GM18520 (cell line): ENCODE measurements at regions not wholly inside any gene's neighbourhood (a gene's known extent, or its start where the extent isn't known, plus 50 kb on each side); places are given as distances from the start of the nearest gene placed in this dataset.
"Not testable (repeated sequence)": the region's sequence is repeated elsewhere in the genome, so short reads cannot be mapped to it uniquely, and the experiment has no call there.

Source experiments
- ATAC-seq: cut with Tn5 transposase; IDR thresholded peaks from one replicate; pipeline ENCODE4 v1.9.1; 2021; ENCODE audit not compliant: unreplicated experiment

DNA sequence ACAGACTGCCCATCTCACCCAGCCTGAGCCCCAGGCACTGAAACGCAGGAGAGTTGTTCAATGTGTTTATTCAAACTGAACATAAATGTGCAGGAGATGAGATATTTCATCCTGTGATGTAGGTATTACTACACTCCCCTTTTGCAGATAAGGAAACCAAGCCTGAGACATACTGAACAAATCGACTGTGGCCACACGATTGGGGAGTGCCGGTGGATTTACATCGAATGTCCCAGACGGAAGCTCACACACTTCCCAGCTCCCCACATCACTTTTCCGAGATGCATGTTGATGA lies 94.8 kb upstream of the ALKAL2 start:
- no peak for ATAC-seq

DNA sequence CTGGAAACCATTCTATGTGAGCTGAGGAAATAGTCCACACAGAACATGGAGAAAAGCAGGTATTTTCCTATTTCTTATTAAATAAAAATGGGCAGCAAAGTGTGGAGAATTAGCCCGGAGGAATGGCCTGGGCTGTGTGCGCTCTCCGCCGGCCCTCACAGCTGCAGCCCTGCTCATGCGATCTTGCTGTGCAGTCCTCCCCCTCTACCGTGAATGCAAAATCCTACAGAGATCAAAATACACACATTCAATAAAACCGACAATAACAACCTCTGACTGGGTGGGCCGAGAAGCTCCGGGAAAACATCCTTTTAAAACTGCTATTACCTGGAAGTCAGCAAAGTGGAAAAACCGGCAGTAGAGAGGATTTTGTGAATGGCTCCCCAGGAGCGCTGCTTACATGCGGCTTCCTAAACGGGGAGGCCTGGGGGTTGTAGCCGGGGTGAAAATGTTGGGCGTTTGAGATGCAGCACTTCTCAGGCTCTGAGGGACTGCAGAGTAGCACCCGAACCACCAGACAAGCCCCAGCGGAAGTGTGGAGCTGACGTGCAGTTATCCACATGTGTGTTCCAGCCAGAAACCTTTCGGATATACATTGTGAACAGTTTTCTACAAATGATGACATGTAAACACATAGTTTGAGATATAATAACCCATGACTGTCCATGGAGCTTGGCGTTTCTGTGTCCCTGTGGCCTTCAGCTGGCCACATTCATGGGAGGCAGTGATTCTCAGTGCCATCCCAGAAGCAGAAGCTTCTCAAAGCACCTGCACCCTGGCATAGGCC lies 94.2 kb upstream of the ALKAL2 start:
- no peak for ATAC-seq

DNA sequence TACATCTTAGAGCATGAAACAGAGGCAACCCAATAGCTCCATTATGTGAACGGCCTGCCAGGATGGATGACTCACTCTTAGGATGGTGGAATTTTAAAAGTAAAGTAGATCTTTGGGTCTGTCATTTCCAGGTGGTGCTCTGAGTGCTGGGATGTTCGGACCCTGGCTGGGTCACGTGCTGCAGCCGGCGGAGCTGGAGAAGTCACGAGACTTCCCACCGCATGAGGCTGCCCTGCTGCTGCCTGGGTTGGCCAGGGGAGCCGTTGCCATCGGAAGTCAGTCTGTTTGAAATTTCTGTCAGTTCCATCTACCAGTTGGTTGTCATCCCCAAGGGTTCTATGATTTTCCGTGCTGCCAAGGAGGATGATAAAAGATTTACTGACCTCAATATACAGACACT lies 93.3 kb upstream of the ALKAL2 start:
- ATAC-seq, result no peak

DNA sequence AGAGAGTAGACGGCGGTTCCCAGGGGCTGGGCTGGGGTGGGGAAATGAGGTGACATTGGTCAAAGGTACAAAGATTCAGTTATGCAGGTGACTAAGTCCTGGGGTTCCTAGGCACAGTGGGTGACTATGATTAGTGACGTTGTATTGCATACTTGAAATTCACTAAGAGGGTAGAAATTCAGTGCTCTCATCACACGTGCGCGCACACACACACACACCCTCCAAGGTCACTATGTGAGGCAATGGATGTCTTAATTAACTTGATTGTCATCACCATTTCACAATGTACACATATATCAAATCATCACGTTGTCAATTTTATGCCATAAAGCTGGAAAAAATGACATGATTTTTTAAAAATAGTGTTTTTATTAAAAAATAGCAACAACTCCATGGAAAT lies 92.9 kb upstream of the ALKAL2 start:
- ATAC-seq, result no peak

DNA sequence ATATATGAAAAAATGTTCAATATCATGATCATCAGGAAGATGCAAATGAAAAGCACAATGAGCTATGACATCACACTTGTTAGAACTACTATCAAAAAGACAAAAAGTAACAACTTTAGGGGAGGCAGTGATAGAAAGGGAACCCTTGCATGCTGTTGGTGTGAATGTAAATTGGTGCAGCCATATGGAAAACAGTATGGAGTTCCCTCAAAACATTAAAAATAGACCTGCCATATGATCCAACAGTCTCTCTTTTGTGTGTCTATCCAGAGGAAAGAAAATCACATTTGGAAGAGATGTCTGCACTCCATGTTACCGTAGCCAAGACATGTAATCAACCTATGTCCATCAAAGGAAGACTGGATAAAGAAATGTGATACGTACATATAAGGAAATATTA lies 92.3 kb upstream of the ALKAL2 start:
- no peak for ATAC-seq

DNA sequence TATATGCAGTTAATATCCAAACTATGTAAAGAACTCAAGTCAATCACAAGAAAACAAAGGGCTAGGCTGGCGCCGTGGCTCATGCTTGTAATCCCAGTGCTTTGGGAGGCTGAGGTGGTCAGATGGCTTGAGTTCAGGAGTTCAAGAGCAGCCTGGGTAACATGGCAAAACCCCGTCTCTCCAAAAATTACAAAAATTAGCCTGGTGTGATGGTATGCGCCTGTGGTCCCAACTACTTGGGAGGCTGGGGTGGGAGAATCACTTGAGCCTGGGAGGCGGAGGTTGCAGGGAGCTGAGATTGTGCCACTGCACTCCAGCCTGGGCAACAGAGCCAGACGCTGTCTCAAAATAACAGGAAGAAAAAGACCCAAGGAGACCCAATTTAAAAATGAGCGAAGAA lies 91.9 kb upstream of the ALKAL2 start:
- no peak for ATAC-seq

DNA sequence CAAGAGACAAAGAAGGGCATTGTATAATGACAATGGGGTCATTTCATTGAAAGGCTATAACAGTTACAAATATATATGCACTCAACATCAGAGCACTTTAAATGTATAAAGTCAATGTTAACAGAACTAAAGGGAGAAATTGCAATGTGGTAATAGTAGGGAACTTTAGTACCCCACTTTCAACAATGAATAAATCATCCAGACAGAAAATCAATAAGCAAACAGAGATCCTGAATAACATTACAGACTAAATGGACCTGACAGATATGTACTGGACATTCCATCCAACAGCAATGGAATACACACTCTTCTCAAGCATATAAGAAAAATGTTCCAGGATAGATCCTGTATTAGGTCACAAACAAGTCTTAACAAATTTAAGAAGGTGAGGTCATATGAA lies 90.5 kb upstream of the ALKAL2 start:
- no peak for ATAC-seq

DNA sequence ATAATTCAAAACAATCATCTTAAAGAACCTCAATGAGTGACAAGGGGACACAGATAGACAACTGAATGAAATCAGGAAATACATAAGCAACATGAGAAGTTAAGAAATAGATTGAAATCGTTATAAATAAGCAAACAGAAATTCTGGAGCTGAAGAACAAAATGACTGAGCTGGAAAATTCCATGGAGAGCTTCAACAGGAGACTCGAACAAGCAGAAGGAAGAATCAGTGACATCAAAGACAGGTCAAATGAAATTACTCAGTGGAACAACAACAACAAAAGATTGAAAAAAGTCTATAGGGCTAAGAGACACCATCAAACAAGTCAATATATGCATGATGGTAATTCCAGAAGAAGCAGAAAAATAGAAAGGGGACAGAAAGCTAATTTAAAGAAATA lies 89.5 kb upstream of the ALKAL2 start:
- ATAC-seq, result no peak

DNA sequence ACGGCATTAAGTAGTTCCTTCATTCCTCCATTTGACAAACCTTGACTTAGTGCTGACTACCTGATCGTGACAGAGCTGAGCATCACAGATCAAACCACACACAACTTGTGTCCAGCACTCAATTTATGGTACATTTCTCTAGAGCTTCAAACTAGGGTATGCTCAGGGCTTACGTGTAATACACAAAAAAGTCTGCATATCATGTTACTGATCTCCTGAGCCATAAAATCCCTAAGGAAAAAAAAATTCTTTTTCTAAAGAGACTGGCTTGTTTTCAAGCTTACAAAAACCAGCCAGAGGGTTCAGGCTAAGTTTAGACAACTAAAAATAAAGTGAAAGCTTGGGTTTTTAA lies 88.0 kb upstream of the ALKAL2 start:
- ATAC-seq, result no peak

DNA sequence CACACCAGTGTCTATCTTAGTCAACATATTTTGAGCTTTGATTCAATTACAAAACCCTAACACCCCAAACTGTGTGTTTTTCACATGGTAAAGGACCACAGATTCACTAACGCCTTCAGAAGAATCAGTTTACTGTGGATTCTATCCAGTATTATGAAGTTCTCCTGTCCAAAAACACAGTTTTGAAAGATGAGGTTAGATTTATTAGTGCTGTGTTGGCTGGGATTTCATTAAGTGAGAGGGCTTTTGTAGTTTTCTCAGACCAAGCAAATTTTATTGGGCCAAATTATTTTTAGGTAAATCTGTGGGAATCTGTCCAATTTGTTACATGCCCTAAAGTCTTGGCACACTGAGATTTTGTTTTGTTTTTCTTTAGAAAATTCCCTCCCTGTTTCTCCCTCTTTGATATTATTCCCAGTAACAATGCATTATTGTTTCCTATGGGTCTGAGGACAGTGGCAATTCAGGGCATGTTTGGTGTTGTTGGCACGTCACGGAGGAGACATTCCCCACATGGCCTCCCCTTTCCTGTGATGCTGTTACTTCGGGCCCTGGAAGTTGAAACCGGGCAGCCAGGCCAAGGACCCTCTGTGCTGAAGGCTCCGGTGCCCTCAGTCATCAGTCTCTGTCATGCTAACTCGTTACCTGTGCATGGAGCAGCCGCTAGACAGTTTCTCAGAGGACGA lies 87.5 kb upstream of the ALKAL2 start:
- no peak for ATAC-seq

DNA sequence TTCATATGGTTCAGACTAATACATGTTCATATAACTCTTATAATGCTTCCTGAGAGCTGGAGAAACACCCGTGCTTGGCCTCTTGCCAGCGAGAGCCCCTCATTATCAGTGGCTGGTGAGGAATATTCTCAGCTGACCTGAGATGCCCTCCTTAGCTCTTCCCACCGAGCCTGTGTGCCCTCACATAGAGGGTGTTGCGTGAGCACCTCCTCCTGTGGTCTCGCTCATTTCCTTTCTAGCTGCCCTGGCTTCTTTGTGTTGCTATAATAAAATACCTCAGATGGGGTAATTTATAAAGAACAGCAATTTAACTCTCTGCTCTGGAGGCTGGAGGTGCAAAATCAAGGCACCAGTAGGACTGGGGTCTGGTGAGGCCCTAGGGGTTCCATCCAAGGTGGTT lies 80.5 kb upstream of the ALKAL2 start:
- no peak for ATAC-seq

DNA sequence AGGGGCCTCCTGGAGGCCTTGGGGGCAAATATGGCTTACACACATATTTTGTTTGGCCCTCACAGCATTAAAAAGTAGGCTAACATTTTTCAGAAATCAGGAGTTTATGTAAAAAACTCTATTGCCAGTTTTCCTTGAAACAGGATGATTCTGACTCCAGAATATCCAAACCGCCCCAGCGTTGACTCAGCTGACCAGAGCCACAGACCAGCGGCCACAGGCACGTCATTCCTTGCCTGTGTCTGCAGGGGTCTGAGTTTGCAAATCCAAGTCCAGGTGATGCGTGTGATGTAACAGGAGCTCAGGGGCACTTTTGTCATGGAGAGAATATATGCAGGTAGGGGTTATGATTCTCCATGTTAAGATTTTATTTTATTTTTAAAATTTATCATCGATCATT lies 79.4 kb upstream of the ALKAL2 start:
- no peak for ATAC-seq

DNA sequence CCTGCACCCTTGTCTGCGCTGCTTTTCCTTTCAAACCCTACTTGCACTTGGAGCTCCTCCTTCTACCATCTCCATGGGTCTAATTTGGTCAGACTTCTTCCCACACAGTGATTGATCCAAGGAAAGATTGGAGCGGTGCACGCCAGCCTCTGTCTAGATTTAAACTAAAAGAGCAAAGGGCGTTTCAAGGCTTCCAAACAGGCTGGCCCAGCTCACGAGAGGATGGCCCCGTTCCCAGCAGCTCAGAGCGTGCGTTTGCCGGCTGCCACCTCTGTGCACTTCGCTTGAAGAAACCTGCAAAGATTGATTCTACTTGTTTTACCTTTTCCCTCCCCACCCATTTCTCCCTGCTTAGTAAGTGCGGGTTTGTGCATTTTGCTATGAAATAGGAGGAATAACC lies 78.8 kb upstream of the ALKAL2 start:
- ATAC-seq, result no peak

DNA sequence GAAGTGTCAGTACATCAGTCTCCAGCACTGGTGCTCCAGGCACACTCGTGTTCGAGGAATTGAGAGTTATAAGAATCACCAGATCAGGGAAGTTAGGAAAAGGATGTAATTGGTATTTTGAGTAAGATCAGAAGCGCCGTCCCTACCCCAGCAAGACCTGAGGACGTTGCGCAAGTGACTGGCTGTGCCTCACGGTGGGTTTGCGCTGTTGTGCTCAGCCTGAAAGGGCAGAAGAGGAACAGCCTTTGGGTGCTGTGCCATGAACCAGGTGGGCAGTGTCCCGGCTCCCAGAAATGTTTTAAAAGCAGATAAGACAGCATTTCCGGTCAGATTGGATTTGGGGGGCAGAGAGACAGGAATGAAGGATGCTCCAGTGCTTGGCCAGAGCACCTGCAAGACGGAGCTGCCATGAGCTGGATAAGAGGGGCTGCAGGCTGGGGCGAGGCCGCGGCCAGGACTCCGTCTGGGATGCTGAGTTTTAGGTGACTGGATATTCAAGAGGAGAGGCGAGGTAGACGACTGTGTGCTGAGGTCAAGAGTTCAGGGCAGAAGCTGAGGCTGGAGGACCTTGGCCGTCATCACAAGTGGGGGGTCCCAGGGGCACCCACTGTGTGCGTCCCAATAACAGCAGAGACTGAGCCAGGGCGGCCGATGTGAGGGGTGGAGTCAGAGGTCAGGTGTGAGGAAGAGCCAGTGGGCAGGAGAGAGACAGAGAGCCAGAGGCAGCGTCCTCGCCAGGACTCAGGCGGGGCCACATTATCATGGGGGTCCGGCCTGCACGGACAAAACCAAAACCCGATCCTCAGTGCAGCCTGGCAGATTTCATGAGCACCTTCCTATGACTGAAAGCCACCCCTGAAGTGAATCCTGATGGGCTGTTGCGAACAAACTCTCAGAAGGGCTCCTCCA lies 77.7 kb upstream of the ALKAL2 start:
- ATAC-seq, result no peak

DNA sequence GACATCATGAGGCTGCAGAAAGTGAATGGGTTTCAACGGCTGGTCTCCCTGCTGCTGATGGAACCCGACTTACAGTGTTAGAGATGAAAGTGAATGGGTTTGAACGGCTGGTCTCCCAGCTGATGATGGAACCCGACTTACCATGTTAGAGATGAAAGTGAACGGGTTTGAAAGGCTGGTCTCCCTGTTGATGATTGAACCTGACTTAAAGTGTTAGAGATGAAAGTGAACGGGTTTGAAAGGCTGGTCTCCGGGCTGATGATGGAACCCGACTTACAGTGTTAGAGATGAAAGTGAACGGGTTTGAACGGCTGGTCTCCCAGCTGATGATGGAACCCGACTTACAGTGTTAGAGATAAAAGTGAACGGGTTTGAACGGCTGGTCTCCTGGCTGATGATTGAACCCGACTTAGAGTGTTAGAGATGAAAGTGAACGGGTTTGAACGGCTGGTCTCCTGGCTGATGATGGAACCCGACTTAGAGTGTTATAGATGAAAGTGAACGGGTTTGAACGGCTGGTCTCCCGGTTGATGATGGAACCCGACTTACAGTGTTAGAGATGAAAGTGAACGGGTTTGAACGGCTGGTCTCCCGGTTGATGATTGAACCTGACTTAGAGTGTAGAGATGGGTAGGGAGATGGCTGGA lies 76.1 kb upstream of the ALKAL2 start:
- ATAC-seq, result no peak

DNA sequence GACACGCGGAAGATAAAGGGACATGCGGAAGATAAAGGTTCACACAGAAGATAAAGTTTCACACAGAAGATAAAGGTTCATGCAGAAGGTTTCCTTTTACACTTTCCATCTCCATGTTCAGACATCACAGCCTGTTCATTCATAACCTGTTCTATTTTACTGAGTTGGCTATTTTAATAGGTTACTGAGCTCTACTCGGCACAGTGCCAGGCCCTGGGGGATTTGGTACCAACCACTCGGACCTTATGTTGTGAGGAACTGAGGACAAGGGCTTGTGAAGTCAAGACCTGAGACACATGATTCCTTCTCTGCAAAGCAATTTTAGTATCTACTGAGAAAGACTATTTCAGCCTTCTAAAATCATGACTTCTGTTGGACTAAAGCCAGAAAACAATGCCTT lies 75.0 kb upstream of the ALKAL2 start:
- no peak for ATAC-seq

DNA sequence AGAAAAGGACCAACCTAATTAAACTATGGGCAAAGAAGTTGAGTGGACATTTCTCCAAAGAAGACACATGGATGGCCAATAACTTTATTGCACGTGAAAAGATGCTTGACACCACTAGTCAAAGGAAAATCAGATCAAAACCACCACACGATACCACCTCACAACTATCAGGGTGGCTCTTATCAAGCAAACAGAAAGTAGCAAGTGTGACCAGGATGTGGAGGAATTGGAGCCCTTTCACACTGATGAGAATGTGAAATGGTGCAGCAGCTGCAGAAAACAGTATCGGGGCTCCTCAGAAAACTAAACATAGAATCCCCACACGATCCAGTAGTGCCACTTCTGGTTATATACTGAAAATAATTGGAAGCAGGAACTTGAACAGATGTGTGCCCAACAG lies 72.2 kb upstream of the ALKAL2 start:
- no peak for ATAC-seq

DNA sequence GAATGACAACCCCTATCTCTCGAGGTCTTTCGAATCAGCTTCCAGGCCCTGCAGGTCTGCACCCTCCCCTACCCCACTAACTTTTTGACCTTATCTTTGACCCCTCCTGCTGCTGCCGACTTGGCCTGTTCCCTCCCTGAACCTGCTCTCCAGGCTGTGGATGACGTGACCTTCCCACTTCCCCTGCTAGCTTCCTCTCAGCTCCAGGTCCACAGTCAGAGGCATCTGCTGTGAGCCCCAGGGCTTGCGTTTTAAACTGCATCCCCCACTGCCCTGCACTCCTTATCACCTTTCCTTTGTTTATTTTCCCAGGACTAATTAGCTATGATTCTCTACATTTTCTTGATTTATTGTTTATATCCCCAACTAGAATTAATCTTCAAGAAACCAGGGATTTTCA lies 71.2 kb upstream of the ALKAL2 start:
- no peak for ATAC-seq

DNA sequence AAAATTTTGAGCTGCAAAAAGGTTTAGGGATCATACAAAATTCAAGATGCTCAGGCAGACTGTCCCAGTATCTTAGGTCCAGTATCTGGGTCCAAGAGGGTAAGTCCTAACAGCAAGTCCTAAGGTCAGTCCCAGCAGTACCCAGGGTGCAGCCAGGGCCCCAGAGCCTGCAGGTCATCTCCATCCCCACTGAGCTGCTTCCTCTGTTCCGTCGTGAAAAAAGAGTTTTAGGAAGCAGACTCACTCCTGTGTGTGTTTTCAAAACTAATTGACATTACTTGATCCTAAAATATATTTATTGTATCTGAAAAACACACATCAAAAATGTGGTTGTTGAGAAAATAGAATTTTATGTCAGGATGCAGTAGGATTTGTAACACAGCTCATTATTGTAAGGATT lies 69.9 kb upstream of the ALKAL2 start:
- no peak for ATAC-seq

DNA sequence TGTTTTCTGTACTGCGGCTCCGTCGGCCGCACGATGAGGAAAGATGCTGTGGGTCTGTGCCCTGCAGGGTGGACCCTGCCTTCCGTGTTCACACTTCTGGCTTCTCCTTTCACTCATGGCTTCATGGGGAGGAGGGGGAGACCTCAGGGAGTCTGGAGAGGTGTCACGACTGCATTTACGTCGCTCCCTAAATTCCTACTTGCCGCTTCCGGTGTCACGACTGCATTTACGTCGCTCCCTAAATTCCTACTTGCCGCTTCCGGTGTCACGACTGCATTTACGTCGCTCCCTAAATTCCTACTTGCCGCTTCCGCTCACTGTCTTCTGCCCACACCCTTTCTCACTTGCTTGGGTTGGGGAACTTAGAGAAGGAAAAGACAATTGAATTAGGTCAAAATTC lies 68.4 kb upstream of the ALKAL2 start:
- ATAC-seq, result not testable (repeated sequence)

DNA sequence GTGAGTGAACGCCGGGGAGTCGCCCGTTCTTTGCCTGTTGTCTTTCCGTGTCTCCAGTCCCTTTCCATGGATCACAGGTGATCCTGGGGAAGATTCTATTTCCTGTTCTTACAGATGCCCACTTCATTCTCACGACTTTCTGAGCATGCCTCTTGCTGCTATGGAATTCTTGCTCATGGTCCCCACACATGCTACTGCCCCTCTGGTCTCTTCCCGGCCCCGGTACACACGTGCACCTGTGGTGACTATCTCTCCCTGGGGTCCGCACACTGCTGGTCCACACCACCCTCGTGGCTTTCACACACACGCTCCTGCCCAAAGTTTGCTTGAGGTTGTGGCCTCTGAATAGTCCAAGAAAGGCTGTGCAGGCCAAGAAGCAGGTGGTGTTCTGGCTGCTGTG lies 67.9 kb upstream of the ALKAL2 start:
- no peak for ATAC-seq

DNA sequence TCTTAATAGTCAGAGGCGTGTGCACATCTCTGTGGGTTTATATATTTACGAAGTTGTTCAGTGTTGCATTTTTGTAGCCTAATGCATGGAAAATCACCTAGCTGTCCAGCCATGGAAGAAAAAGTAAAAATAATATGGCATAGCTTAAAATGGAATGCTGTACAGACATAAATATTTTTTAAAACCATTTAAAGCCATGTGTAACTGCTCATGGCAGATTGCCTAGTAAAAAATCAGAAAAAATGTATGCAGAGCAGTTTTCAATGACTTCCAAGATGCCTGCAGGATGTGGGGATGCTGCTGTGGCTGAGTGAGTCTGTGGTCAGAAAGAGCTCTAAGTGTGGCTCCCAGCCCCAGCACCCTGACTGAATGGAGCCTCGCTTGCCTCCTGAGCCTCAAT lies 64.8 kb upstream of the ALKAL2 start:
- ATAC-seq, result no peak
